ENCODE measurements at regions not wholly inside any gene's neighbourhood (a gene's known extent, or its start where the extent isn't known, plus 50 kb on each side); places are given as distances from the start of the nearest gene placed in this dataset.

DNA sequence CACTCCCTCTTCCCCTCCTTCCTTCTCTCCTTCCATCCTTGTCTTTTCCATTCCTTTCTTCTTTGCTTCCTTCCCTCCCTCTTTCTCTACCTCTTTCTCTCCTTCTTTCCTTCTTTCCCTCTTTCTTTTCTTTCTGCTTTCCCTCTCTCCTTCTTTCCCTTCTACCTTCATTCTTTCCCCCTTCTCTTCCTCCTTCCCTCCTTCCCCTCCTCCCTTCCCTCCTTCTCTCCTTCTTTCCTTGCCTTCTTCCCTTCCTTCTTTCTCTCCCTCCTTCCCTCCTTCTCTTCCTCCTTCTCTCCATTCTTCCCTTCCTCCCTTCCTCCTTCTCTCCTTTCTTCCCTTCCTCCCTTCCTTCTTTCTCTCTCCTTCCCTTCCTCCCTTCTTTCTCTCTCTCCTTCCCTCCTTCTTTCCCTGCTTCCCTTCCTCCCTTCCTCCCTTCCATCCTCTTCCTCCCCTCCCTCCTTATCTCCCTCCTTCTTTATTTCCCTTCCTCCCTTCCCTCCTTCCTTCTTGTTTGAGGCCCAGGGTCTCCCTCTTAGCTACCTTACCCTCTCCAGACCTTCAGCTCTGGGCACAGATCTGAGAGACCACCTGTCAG lies 77.0 kb downstream of the BUD13 start:
- H3K4me2 ChIP-seq, result no peak overlapping the region
- CTCF ChIA-PET, result no interaction called here
- POLR2A ChIA-PET, result interaction anchor here (0.7 kb wide), 1 partner anchor 531 kb away, joined by 3 read pairs; no protein-coding TSS in a partner anchor
- no peak overlapping the region for H3K27ac ChIP-seq
- TF ChIP-seq ZFP36 (IDR thresholded peaks at IDR 0.05; ENCODE audit: borderline replicate concordance, partially characterized antibody) (no peak), FOXS1 (CRISPR knock-in tag; IDR thresholded peaks at IDR 0.05) (no peak), TFCP2L1 (CRISPR knock-in tag; IDR thresholded peaks at IDR 0.05) (no peak), RAD21 (conservative IDR thresholded peaks at IDR 0.05 in 1 of 2, IDR thresholded peaks at IDR 0.05 in 1 of 2) (no peak), POLR2AphosphoS2 (conservative IDR thresholded peaks at IDR 0.05; ENCODE audit: low read length) (no peak), CHD4 (IDR thresholded peaks at IDR 0.05; ENCODE audit: borderline replicate concordance) (no peak), REST (IDR thresholded peaks at IDR 0.05) (no peak), HMGXB4 (CRISPR knock-in tag; IDR thresholded peaks at IDR 0.05; ENCODE audit: borderline replicate concordance) (no peak), ATOH8 (CRISPR knock-in tag; IDR thresholded peaks at IDR 0.05; ENCODE audit: low read depth) (no peak), EP300 (IDR thresholded peaks at IDR 0.05) (no peak), CBX2 (IDR thresholded peaks at IDR 0.05; ENCODE audit: borderline replicate concordance, low read depth) (no peak), ZNF302 (CRISPR knock-in tag; IDR thresholded peaks at IDR 0.05) (no peak), HDAC2 (IDR thresholded peaks at IDR 0.05) (no peak), EHF (CRISPR knock-in tag; IDR thresholded peaks at IDR 0.05) (no peak), SREBF2 (IDR thresholded peaks at IDR 0.05) (no peak)
- TF ChIP-seq, protein P1, sequence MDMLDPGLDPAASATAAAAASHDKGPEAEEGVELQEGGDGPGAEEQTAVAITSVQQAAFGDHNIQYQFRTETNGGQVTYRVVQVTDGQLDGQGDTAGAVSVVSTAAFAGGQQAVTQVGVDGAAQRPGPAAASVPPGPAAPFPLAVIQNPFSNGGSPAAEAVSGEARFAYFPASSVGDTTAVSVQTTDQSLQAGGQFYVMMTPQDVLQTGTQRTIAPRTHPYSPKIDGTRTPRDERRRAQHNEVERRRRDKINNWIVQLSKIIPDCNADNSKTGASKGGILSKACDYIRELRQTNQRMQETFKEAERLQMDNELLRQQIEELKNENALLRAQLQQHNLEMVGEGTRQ (IDR thresholded peaks at IDR 0.05), result no peak
- TF ChIP-seq, protein P2, sequence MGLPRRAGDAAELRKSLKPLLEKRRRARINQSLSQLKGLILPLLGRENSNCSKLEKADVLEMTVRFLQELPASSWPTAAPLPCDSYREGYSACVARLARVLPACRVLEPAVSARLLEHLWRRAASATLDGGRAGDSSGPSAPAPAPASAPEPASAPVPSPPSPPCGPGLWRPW (IDR thresholded peaks at IDR 0.05), result no peak
- TF ChIP-seq, protein P3, sequence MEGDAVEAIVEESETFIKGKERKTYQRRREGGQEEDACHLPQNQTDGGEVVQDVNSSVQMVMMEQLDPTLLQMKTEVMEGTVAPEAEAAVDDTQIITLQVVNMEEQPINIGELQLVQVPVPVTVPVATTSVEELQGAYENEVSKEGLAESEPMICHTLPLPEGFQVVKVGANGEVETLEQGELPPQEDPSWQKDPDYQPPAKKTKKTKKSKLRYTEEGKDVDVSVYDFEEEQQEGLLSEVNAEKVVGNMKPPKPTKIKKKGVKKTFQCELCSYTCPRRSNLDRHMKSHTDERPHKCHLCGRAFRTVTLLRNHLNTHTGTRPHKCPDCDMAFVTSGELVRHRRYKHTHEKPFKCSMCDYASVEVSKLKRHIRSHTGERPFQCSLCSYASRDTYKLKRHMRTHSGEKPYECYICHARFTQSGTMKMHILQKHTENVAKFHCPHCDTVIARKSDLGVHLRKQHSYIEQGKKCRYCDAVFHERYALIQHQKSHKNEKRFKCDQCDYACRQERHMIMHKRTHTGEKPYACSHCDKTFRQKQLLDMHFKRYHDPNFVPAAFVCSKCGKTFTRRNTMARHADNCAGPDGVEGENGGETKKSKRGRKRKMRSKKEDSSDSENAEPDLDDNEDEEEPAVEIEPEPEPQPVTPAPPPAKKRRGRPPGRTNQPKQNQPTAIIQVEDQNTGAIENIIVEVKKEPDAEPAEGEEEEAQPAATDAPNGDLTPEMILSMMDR (IDR thresholded peaks at IDR 0.05), result no peak
- TF ChIP-seq, protein P4, sequence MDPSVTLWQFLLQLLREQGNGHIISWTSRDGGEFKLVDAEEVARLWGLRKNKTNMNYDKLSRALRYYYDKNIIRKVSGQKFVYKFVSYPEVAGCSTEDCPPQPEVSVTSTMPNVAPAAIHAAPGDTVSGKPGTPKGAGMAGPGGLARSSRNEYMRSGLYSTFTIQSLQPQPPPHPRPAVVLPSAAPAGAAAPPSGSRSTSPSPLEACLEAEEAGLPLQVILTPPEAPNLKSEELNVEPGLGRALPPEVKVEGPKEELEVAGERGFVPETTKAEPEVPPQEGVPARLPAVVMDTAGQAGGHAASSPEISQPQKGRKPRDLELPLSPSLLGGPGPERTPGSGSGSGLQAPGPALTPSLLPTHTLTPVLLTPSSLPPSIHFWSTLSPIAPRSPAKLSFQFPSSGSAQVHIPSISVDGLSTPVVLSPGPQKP (IDR thresholded peaks at IDR 0.05; ENCODE audit: low read depth, low read length), result no peak
- FAIRE-seq, result no peak
- DNase-seq (ENCODE audit: low read depth in 1 of 2, low spot score in 1 of 2), result no peak
- no peaks in the 10 kb centered on the region for H3K4me1 ChIP-seq
- no peak for ATAC-seq
- no peaks in the 10 kb centered on the region for H3K9me3 ChIP-seq
- no peak overlapping the region for H3K4me3 ChIP-seq
